ENCODE measurements at regions not wholly inside any gene's neighbourhood (a gene's known extent, or its start where the extent isn't known, plus 50 kb on each side); places are given as distances from the start of the nearest gene placed in this dataset.

DNA sequence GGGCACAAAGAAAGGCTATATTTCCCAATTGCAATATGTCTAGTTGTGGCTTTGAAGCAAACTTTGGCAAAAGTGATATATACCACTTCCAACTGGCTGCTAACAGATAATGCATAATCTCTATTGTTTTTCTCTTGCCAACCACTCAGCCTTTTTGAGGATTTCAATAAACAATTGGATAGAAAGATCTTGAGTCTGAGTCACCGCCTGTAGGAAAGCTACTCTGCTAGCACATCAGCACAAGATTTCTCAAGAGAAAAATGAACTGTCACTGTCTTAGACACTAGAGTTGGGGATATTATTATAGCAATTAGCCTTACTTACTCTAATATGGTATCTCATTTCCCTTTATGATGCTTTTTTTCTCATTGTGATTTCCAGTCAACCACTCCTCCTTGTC, 119.7 kb downstream of the SST start:
- TF ChIP-seq, protein P1, sequence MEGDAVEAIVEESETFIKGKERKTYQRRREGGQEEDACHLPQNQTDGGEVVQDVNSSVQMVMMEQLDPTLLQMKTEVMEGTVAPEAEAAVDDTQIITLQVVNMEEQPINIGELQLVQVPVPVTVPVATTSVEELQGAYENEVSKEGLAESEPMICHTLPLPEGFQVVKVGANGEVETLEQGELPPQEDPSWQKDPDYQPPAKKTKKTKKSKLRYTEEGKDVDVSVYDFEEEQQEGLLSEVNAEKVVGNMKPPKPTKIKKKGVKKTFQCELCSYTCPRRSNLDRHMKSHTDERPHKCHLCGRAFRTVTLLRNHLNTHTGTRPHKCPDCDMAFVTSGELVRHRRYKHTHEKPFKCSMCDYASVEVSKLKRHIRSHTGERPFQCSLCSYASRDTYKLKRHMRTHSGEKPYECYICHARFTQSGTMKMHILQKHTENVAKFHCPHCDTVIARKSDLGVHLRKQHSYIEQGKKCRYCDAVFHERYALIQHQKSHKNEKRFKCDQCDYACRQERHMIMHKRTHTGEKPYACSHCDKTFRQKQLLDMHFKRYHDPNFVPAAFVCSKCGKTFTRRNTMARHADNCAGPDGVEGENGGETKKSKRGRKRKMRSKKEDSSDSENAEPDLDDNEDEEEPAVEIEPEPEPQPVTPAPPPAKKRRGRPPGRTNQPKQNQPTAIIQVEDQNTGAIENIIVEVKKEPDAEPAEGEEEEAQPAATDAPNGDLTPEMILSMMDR (IDR thresholded peaks at IDR 0.05; ENCODE audit: low read depth, low read length, poor library complexity, severe bottlenecking), result no peak
- TF ChIP-seq EZH2phosphoT487 (IDR thresholded peaks at IDR 0.05; ENCODE audit: borderline replicate concordance, low read length), result no peak
- no peak overlapping the region for H3K4me2 ChIP-seq (ENCODE audit: low read length)

DNA sequence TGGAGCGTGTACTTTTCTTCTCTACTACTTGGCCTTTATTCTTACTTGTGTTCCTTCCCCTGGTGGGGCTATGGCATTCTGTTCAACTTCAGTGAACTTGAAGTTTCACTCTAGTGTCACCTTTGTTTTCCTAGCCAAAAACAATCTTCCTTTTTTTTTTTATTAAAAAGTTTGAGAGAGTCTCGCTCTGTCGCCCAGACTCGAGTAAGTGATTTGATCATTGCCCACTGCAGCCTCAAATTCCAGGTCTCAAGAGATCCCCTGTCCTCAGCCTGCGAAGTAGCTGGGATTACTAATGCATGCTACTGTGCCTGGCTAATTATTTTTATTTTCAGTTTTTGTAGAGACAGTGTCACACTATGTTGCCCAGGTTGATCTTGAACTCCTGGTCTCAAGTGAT, 124.8 kb downstream of the SST start:
- Histone ChIP-seq H4K20me1 (ENCODE audit: control insufficient read depth, insufficient read depth, low read depth, low read length) (no peaks in the 10 kb centered on the region), H3K79me2 (ENCODE audit: control insufficient read depth, low read length) (no peaks in the 10 kb centered on the region), H3K36me3 (ENCODE audit: control insufficient read depth, low read length) (no peaks in the 10 kb centered on the region), H3K27ac (ENCODE audit: low read depth, low read length) (no peak overlapping the region), H3K4me1 (ENCODE audit: control insufficient read depth, low read length) (no peaks in the 10 kb centered on the region), H3K27me3 (ENCODE audit: control insufficient read depth, low read length) (0 out of 2 replicates have a peak, but pooled peaks cover 6% of the 10 kb centered on the region), H3K9me3 (ENCODE audit: control insufficient read depth, insufficient read depth, low read length) (no peaks in the 10 kb centered on the region), H3K4me3 (ENCODE audit: low read length) (no peak overlapping the region), H3K9me2 (replicated peaks; ENCODE audit: control insufficient read depth, low read length) (no peaks in the 10 kb centered on the region), H3K4me2 (ENCODE audit: low read length) (no peak overlapping the region), H3F3A (ENCODE audit: control insufficient read depth, insufficient read depth) (no peaks in the 10 kb centered on the region)
- TF ChIP-seq, protein P1 (IDR thresholded peaks at IDR 0.05; ENCODE audit: low read depth, low read length, poor library complexity, severe bottlenecking), result no peak

More for the DNA sequence above, 119.7 kb downstream of the SST start:
- Histone ChIP-seq H3K36me3 (ENCODE audit: control insufficient read depth, low read length) (no peaks in the 10 kb centered on the region), H3K4me1 (ENCODE audit: control insufficient read depth, low read length) (no peaks in the 10 kb centered on the region), H3K9me3 (ENCODE audit: control insufficient read depth, insufficient read depth, low read length) (no peaks in the 10 kb centered on the region), H3K9me2 (replicated peaks; ENCODE audit: control insufficient read depth, low read length) (no peaks in the 10 kb centered on the region), H3K79me2 (ENCODE audit: control insufficient read depth, low read length) (no peaks in the 10 kb centered on the region), H3K4me3 (ENCODE audit: low read length) (no peak overlapping the region), H3F3A (ENCODE audit: control insufficient read depth, insufficient read depth) (no peaks in the 10 kb centered on the region), H3K27ac (ENCODE audit: low read depth, low read length) (no peak overlapping the region), H3K27me3 (ENCODE audit: control insufficient read depth, low read length) (0 out of 2 replicates have a peak, but pooled peaks cover 6% of the 10 kb centered on the region), H4K20me1 (ENCODE audit: control insufficient read depth, insufficient read depth, low read depth, low read length) (no peaks in the 10 kb centered on the region)

DNA sequence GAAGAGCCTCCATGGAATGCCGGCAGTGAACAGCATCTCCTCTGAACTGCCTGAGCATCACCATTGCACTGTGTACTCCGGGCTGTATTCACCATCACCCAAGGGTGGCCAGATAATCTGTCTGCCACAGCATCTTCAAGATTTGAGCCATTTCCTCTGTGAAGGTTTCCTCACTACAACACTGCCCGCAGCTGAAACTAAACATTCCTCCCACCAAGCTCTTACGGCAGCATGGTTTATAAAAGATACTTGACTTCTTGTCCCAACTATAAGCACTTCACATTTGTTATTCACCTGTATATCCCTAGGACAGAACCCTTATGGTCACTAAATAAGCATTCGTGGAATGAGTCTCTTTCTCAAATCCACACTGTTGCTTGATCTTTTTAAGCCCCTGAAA, 125.9 kb downstream of the SST start:
- 0 out of 2 replicates have a peak, but pooled peaks cover 6% of the 10 kb centered on the region for H3K27me3 ChIP-seq (ENCODE audit: control insufficient read depth, low read length)
- no peaks in the 10 kb centered on the region for H3K36me3 ChIP-seq (ENCODE audit: control insufficient read depth, low read length)
- TF ChIP-seq, protein P1 (IDR thresholded peaks at IDR 0.05; ENCODE audit: low read depth, low read length, poor library complexity, severe bottlenecking), result no peak
- no peak for TF ChIP-seq EZH2phosphoT487 (IDR thresholded peaks at IDR 0.05; ENCODE audit: borderline replicate concordance, low read length)
- no peaks in the 10 kb centered on the region for H3K79me2 ChIP-seq (ENCODE audit: control insufficient read depth, low read length)
- no peaks in the 10 kb centered on the region for H3K4me1 ChIP-seq (ENCODE audit: control insufficient read depth, low read length)
- no peaks in the 10 kb centered on the region for H3K9me2 ChIP-seq (replicated peaks; ENCODE audit: control insufficient read depth, low read length)
- no peak overlapping the region for H3K4me3 ChIP-seq (ENCODE audit: low read length)
- no peaks in the 10 kb centered on the region for H4K20me1 ChIP-seq (ENCODE audit: control insufficient read depth, insufficient read depth, low read depth, low read length)
- H3K4me2 ChIP-seq (ENCODE audit: low read length), result no peak overlapping the region
- H3K27ac ChIP-seq (ENCODE audit: low read depth, low read length), result no peak overlapping the region
- H3F3A ChIP-seq (ENCODE audit: control insufficient read depth, insufficient read depth), result no peaks in the 10 kb centered on the region
- no peaks in the 10 kb centered on the region for H3K9me3 ChIP-seq (ENCODE audit: control insufficient read depth, insufficient read depth, low read length)

DNA sequence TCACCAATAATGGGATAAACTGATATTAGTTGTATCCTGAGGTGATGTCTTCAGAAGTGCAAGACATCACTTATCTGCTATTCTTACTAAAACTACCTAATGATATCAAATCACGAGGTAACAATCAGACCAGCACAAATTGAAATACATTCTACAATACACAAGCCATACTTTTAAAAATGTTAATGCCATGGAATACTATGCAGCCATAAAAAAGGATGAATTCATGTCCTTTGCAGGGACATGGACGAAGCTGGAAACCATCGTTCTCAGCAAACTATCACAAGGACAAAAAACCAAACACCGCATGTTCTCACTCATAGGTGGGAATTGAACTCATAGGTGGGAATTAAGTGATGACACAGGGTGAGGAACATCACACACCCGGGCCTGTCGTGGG, 129.3 kb downstream of the SST start:
- Histone ChIP-seq H3F3A (ENCODE audit: control insufficient read depth, insufficient read depth) (no peaks in the 10 kb centered on the region), H3K4me1 (ENCODE audit: control insufficient read depth, low read length) (no peaks in the 10 kb centered on the region), H3K27ac (ENCODE audit: low read depth, low read length) (no peak overlapping the region), H3K4me3 (ENCODE audit: low read length) (no peak overlapping the region), H3K27me3 (ENCODE audit: control insufficient read depth, low read length) (no peaks in the 10 kb centered on the region), H4K20me1 (ENCODE audit: control insufficient read depth, insufficient read depth, low read depth, low read length) (no peaks in the 10 kb centered on the region), H3K9me3 (ENCODE audit: control insufficient read depth, insufficient read depth, low read length) (no peaks in the 10 kb centered on the region), H3K9me2 (replicated peaks; ENCODE audit: control insufficient read depth, low read length) (no peaks in the 10 kb centered on the region), H3K79me2 (ENCODE audit: control insufficient read depth, low read length) (no peaks in the 10 kb centered on the region), H3K4me2 (ENCODE audit: low read length) (no peak overlapping the region), H3K36me3 (ENCODE audit: control insufficient read depth, low read length) (no peaks in the 10 kb centered on the region)
- TF ChIP-seq, protein P1 (IDR thresholded peaks at IDR 0.05; ENCODE audit: low read depth, low read length, poor library complexity, severe bottlenecking), result no peak
- TF ChIP-seq EZH2phosphoT487 (IDR thresholded peaks at IDR 0.05; ENCODE audit: borderline replicate concordance, low read length), result no peak

All from DOHH2 (cell line).